HCT116 (cell line): ENCODE measurements at regions not wholly inside any gene's neighbourhood (a gene's known extent, or its start where the extent isn't known, plus 50 kb on each side); places are given as distances from the start of the nearest gene placed in this dataset.

Experiments
- ATAC-seq: fragments of 200-7000 bp; cut with Tn5 transposase; 2 replicates; pipeline ENCODE4 v1.9.1; 2020; ENCODE audit warnings: mild to moderate bottlenecking, moderate library complexity
- BruUV-seq: library from RNA; stranded (reverse); fragments of 400-500 nt; replicated peaks from 2 replicates; lab custom pipeline; 2021; lab: Mats Ljungman, UMichigan
- CTCF ChIA-PET: fragments of 300-600 bp; sonication (Branson Sonifier 250); formaldehyde crosslinking; loops from one replicate; lab custom pipeline; 2021; ENCODE audit warnings: antibody characterized with exemption; lab: Charles Lee
- POLR2A ChIA-PET: fragments of 300-600, 350-600 bp; sonication (Branson Sonifier 250); formaldehyde crosslinking; loops from one replicate; lab custom pipeline; 2021; ENCODE audit warnings: antibody characterized with exemption; lab: Charles Lee
- RAD21 ChIA-PET, 2 experiments: fragments of 300-600 bp; sonication (Branson Sonifier 250); formaldehyde crosslinking; loops; one replicate each; lab custom pipeline; 2023; ENCODE audit warnings: low total read pairs in 2 of 2; ENCODE audit not compliant: uncharacterized antibody in 2 of 2, unreplicated experiment in 2 of 2, low non-redundant PET in 1 of 2; lab: Charles Lee
- DNase-seq: peaks from one replicate; pipeline ENCODE4 v3.0.0-alpha.2; 2010; ENCODE audit warnings: low read depth, low spot score
- H2AFZ ChIP-seq: fragments of 200-600 bp; shearing (Covaris generic), sonication (generic); 2 replicates; pipeline ENCODE4 v1.6.1; 2017; ENCODE audit warnings: low read depth, mixed run types, mixed read lengths, antibody characterized with exemption, low read length; ENCODE audit not compliant: poor library complexity, severe bottlenecking
- H3K27ac ChIP-seq: 2 replicates; pipeline ENCODE4 v1.5.1; 2012; ENCODE audit warnings: low read depth, low read length
- H3K27me3 ChIP-seq: fragments of 200-600 bp; sonication (generic); 2 replicates; pipeline ENCODE4 v1.6.1; 2016; ENCODE audit warnings: mixed run types, low read length, mixed read lengths; ENCODE audit not compliant: insufficient read depth
- H3K36me3 ChIP-seq, 2 experiments: fragments of 200-500 bp in 1 of 2; fragments of 200-600 bp in 1 of 2; sonication (Bioruptor generic) in 1 of 2; sonication (generic) in 1 of 2; 2 replicates each; pipeline versions ENCODE4 v1.5.1 to v1.6.1; 2014 to 2016; ENCODE audit warnings: low read length in 2 of 2, inconsistent platforms in 1 of 2, mixed read lengths in 1 of 2, mixed run types in 1 of 2; ENCODE audit not compliant: insufficient read depth in 2 of 2, control insufficient read depth in 1 of 2
- H3K4me1 ChIP-seq, 2 experiments: fragments of 200-600 bp in 1 of 2; sonication (generic) in 1 of 2; 2 replicates each; pipeline versions ENCODE4 v1.5.1 to v1.6.1; 2012 to 2017; ENCODE audit warnings: low read length in 2 of 2, inconsistent platforms in 1 of 2, mild to moderate bottlenecking in 1 of 2, mixed read lengths in 1 of 2, mixed run types in 1 of 2, moderate library complexity in 1 of 2; ENCODE audit not compliant: insufficient read depth in 2 of 2, control insufficient read depth in 1 of 2
- H3K4me2 ChIP-seq: fragments of 200-600 bp; sonication (generic); 2 replicates; pipeline ENCODE4 v1.6.1; 2017; ENCODE audit warnings: mixed run types, low read length, mixed read lengths
- H3K4me3 ChIP-seq, 2 experiments: fragments of 200-600 bp in 1 of 2; sonication (generic) in 1 of 2; replicated peaks in 1 of 2; 2 replicates each; pipeline ENCODE4 v1.5.1; 2011 to 2016; ENCODE audit warnings: low read length in 2 of 2, control low read depth in 1 of 2, low read depth in 1 of 2, mild to moderate bottlenecking in 1 of 2, mixed read lengths in 1 of 2, mixed run types in 1 of 2
- H3K79me2 ChIP-seq: fragments of 200-600 bp; sonication (generic); 2 replicates; pipeline ENCODE4 v1.6.1; 2017; ENCODE audit warnings: mild to moderate bottlenecking, mixed run types, low read length, moderate library complexity, mixed read lengths; ENCODE audit not compliant: insufficient read depth
- H3K9ac ChIP-seq: fragments of 200-600 bp; sonication (generic); 2 replicates; pipeline ENCODE4 v1.6.1; 2016; ENCODE audit warnings: low read length, mixed read lengths
- H3K9me2 ChIP-seq: fragments of 200-600 bp; sonication (generic), shearing (Covaris generic); 2 replicates; pipeline ENCODE4 v1.6.1; 2017; ENCODE audit warnings: mixed run types, mild to moderate bottlenecking, moderate library complexity; ENCODE audit not compliant: insufficient read depth
- H3K9me3 ChIP-seq, 2 experiments: fragments of 200-500 bp in 1 of 2; fragments of 200-600 bp in 1 of 2; sonication (Bioruptor generic) in 1 of 2; sonication (generic) in 1 of 2; 2 replicates each; pipeline ENCODE4 v1.6.1; 2014 to 2017; ENCODE audit warnings: low read length in 2 of 2, mixed read lengths in 2 of 2, inconsistent platforms in 1 of 2, low read depth in 1 of 2, mild to moderate bottlenecking in 1 of 2, mixed run types in 1 of 2, moderate library complexity in 1 of 2; ENCODE audit not compliant: control insufficient read depth in 1 of 2, insufficient read depth in 1 of 2
- H4K20me1 ChIP-seq: fragments of 200-600 bp; sonication (generic), shearing (Covaris generic); 2 replicates; pipeline ENCODE4 v1.6.1; 2017; ENCODE audit warnings: mixed run types, mild to moderate bottlenecking, moderate library complexity; ENCODE audit not compliant: insufficient read depth
- ATF3 ChIP-seq: IDR thresholded peaks from 2 replicates; pipeline ENCODE4 v1.6.1; 2012
- CBX3 ChIP-seq: IDR thresholded peaks from 2 replicates; pipeline ENCODE4 v1.6.1; 2012; ENCODE audit warnings: low read depth
- CEBPB ChIP-seq: IDR thresholded peaks from 2 replicates; pipeline ENCODE4 v1.6.1; 2012; ENCODE audit warnings: low read depth
- EZH2 ChIP-seq: fragments of 200-600 bp; sonication (generic); IDR thresholded peaks from 2 replicates; pipeline ENCODE4 v1.6.1; 2017; ENCODE audit warnings: antibody characterized with exemption, mixed run types
- EZH2phosphoT487 ChIP-seq: fragments of 200-600 bp; IDR thresholded peaks from 2 replicates; pipeline ENCODE4 v1.6.1; 2018; ENCODE audit warnings: antibody characterized with exemption, borderline replicate concordance
- FOSL1 ChIP-seq: IDR thresholded peaks from 2 replicates; pipeline ENCODE4 v1.6.1; 2012; ENCODE audit warnings: low read depth
- MAX ChIP-seq: IDR thresholded peaks from 2 replicates; pipeline ENCODE4 v1.6.1; 2012
- RAD21 ChIP-seq: IDR thresholded peaks from 2 replicates; pipeline ENCODE4 v1.6.1; 2012; ENCODE audit warnings: low read depth, mild to moderate bottlenecking
- REST ChIP-seq: IDR thresholded peaks from 2 replicates; pipeline ENCODE4 v1.6.1; 2012; ENCODE audit warnings: low read depth
- SP1 ChIP-seq: IDR thresholded peaks from 2 replicates; pipeline ENCODE4 v1.6.1; 2012; ENCODE audit warnings: low read depth
- SRF ChIP-seq: IDR thresholded peaks from 2 replicates; pipeline ENCODE4 v1.6.1; 2012; ENCODE audit warnings: low read depth
- TCF7L2 ChIP-seq: IDR thresholded peaks from 2 replicates; pipeline ENCODE4 v1.7.0; 2011; ENCODE audit warnings: borderline replicate concordance, inconsistent platforms; ENCODE audit not compliant: insufficient read depth, insufficient read length; ENCODE audit errors: extremely low read depth
- YY1 ChIP-seq: IDR thresholded peaks from 2 replicates; pipeline ENCODE4 v1.6.1; 2011; ENCODE audit warnings: low read length, low read depth, moderate library complexity, mild to moderate bottlenecking; ENCODE audit not compliant: insufficient replicate concordance; ENCODE audit errors: extremely low read depth
- ZBTB33 ChIP-seq: IDR thresholded peaks from 2 replicates; pipeline ENCODE4 v1.6.1; 2011; ENCODE audit warnings: mild to moderate bottlenecking, low read length, moderate library complexity; ENCODE audit not compliant: insufficient replicate concordance; ENCODE audit errors: extremely low read depth
- ZNF274 ChIP-seq: fragments of 200-500 bp; sonication (Bioruptor generic); IDR thresholded peaks from 2 replicates; pipeline ENCODE4 v1.6.1; 2014; ENCODE audit warnings: mild to moderate bottlenecking, low read depth, low read length, inconsistent platforms
- intact Hi-C: fragments of 100-400 bp; cut with micrococcal nuclease; formaldehyde crosslinking; loops from 2 replicates; pipeline ENCODE4 v1.10.0; 2022

GRCh38 chr18:38847326-38847725 is 1281.7 kb upstream of the CELF4 start:
- intact Hi-C loops, result no loop called here
- DNase-seq (no peak), ATAC-seq (no peak)
- Histone ChIP-seq H3K36me3 (no peaks in the 10 kb centered on the region), H4K20me1 (no peaks in the 10 kb centered on the region), H3K9ac (no peak overlapping the region), H3K79me2 (no peaks in the 10 kb centered on the region), H3K4me2 (no peak overlapping the region), H2AFZ (no peak overlapping the region), H3K27ac (no peak overlapping the region), H3K27me3 (no peaks in the 10 kb centered on the region), H3K9me3 (no peaks in the 10 kb centered on the region; a peak in 2 of 4 replicates), H3K9me2 (no peaks in the 10 kb centered on the region), H3K4me1 (no peaks in the 10 kb centered on the region), H3K4me3 (no peak overlapping the region)
- no TSS peak for BruUV-seq
- POLR2A ChIA-PET, result no interaction called here
- CTCF ChIA-PET, result no interaction called here
- TF ChIP-seq ATF3 (no peak), MAX (no peak), YY1 (no peak), SRF (no peak), SP1 (no peak)
- RAD21 ChIA-PET, result no interaction called here

GRCh38 chr18:38843291-38843690 is 1277.7 kb upstream of the CELF4 start:
- H3K4me3 ChIP-seq, result no peak overlapping the region
- DNase-seq (no peak), ATAC-seq (no peak)
- no peaks in the 10 kb centered on the region for H3K9me2 ChIP-seq
- no peaks in the 10 kb centered on the region for H3K27me3 ChIP-seq
- no peaks in the 10 kb centered on the region for H4K20me1 ChIP-seq
- H3K4me2 ChIP-seq, result no peak overlapping the region
- no peak overlapping the region for H3K27ac ChIP-seq
- no peak overlapping the region for H3K9ac ChIP-seq
- H3K79me2 ChIP-seq, result no peaks in the 10 kb centered on the region
- no peaks in the 10 kb centered on the region for H3K4me1 ChIP-seq
- no TSS peak for BruUV-seq
- CTCF ChIA-PET, result no interaction called here
- H3K9me3 ChIP-seq, result no peaks in the 10 kb centered on the region; a peak in 1 of 4 replicates
- H3K36me3 ChIP-seq, result no peaks in the 10 kb centered on the region
- intact Hi-C loops, result no loop called here
- TF ChIP-seq FOSL1 (no peak), MAX (no peak), REST (no peak), CEBPB (no peak), ZBTB33 (no peak), YY1 (no peak), TCF7L2 (no peak), EZH2 (no peak), CBX3 (no peak), ZNF274 (no peak), EZH2phosphoT487 (no peak), RAD21 (no peak)
- TF ChIP-seq, all 23 proteins: peak for 0
- ChIA-PET RAD21 (no interaction called here), POLR2A (no interaction called here)
- H2AFZ ChIP-seq, result no peak overlapping the region
